ENCODE measurements at regions not wholly inside any gene's neighbourhood (a gene's known extent, or its start where the extent isn't known, plus 50 kb on each side); places are given as distances from the start of the nearest gene placed in this dataset.
"Not testable (repeated sequence)": the region's sequence is repeated elsewhere in the genome, so short reads cannot be mapped to it uniquely, and the experiment has no call there.

DNA sequence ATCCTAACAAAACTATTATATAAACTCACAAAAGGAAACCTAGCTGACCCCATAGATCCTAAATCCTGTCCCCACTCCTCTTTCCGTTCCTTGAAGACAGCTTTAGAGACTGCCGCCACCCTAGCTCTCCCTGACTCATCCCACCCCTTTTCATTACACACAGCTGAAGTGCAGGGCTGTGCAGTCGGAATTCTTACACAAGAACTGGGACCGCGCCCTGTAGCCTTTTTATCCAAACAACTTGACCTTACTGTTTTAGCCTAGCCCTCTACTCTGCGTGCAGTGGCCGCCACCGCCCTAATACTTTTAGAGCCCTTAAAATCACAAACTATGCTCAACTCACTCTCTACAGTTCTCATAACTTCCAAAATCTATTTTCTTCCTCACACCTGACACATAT lies 264.0 kb downstream of the SMARCA2 start:
- DNase-seq: not testable (repeated sequence)

DNA sequence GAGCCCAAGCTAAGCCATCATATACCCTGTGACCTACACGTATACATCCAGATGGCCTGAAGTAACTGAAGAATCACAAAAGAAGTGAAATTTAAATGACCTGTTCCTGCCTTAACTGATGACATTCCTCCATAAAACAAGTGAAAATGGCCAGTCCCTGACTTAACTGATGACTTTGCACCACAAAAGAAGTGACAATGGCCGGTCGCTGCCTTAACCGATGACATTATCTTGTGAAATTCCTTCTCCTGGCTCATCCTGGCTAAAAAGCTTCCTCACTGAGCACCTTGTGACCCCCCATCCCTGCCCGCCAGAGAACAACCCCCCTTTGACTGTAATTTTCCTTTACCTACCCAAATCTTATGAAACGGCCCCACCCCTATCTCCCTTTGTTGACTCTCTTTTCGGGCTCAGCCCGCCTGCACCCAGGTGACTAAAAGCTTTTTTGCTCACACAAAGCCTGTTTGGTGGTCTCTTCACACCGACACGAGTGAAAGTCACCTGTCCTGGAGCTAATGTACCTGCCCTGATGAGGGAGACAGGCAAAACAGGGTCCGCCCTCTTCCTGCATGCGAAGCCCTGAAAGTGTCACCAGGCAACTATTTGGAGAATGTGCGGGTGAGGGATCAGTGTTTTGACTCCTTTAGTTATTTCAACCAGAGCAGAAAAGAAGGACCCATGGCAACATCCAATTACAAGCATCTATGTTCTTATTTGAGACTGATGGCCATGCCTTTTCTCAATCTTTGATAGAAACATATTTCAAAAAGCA lies 266.1 kb downstream of the SMARCA2 start:
- DNase-seq: no peak

DNA sequence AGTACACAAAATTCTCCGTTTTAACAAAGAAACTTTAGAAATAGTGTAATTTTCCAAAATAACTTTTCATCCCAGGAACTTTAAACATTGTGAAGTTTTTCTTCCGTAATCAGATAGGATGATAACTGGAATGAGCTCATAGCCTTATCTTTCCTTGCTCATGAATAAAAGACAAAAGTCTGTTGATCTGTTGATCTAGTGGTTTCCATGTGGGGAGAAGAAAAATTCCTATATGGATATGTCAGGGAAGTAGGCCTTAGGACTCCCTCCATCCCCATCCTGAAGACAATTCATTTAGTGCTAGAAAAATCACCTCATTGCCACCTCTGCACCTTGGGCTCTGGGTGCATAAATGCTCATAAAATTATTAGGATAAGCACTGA lies 266.6 kb downstream of the SMARCA2 start:
- DNase-seq: no peak

DNA sequence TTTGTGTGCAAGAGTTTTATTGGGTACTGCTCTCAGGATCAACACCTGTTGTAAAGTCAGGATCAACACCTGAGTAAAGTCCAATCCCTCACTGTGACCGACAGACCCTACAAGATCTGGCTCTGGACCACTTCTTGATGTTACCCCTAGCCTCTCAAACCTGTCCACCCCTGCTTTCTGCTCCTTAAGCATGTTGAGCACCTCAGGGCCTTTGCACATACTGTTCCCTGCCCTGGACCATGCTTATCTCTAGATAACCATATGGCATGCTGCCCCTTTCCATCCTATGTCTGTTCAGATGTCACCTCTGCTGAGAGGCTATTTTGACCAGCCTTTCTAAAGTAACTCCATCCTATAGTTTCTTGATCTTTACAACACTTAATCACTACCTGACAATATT lies 269.6 kb downstream of the SMARCA2 start:
- no peak for DNase-seq

DNA sequence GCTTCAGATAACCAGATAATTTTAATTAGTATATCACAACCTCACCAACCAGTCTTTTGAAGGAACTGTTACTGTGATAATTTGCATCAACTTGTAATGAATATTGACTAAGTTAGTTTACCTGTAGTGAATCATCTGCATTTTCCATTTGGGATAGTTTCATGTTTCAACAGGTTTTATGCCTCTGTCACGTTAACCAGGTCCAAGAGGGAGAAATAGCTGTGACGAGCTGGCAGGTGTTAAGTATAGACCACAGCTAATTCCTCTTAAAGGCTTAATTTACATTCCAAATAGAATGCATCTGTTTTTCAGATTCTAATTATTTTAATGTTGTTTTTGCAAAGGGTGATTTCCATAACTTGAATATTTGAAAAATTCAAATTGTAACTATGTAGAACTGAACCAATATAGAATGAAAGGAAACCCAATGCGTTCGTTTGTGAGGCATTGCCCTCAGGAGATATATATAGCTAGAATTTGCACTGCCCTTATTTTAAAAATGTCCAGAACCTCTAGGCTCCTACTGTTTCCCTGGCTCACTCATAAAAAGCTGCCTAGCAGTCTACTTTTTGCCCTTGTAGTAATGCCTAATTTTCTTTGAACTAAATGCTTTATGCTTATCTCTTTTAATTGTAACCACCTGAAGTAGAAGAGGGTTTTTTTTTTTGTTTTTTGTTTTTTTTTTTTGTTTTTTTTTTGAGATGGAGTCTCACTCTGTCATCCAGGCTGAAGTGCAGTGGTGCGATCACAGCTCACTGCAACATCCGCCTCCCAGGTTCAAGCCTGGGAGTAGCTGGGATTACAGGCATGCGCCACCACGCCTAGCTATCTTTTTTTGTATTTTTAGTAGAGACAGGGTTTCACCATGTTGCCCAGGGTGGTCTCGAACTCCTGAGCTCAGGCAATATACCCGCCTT lies 270.5 kb downstream of the SMARCA2 start:
- no peak for DNase-seq

DNA sequence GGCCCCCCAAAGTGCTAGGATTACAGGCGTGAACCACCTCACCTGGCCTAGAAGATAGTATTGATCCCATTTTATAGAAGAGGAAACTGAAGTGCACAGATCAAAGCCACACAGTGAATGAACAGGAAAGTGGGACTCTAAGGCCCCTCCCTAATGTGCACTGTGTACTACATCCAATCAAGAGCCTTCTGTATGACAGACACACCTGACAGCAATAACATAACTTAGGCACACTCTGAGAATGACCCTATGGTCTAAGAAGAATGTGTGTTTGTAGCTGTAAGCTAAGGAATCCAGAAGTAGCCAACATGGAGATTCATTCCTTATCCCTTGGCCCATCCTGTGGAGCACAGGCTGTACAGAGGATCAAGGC lies 271.2 kb downstream of the SMARCA2 start:
- no peak for DNase-seq

DNA sequence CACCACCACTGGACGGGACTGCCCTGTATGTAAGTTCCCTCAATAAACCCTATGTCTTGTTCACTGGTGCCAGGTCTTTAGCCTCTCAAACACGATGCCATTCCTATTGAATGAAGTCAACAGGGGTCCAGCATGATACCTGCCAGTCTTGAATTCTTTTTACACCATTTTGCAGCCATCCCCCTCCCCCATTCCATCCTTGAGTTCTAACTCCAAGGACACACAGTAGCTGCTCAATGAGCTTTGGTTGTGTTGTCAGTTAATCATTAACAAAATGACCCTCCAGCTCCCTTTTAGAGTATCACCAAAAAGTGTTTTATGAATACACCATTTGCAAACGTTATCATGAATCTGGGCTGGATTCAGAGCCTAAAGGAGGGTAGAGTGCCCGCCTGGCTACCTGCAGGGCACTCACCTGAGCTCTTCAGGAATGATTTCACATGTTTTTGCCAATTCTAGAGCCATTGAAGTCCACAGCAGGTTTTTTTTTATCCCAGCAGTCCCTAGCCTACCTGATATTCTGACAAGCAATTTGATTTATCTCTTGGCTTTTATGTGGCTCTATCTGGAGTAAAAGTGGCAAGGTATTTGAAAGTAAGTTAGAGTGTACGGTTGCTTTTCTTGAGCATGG lies 271.8 kb downstream of the SMARCA2 start:
- no peak for DNase-seq

DNA sequence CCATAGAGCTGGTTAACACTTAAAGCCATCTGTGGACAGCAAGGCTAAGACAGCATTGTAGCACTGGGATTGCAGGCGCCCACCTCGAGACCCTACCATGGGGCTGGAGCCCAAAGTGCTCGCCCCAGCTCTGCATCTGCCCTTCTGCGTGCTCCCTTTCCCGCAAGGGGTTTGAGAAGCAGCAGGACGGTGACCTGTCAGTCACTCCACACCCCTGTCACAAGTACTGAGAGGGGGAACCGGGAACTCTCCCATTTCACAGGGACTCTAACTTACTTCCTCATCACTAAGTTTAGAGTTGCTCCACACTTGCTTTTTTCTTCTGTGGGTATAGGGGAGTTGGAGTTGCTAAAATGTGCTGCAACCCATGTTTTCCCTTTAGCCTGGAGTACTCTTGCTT lies 273.2 kb downstream of the SMARCA2 start:
- DNase-seq: no peak

DNA sequence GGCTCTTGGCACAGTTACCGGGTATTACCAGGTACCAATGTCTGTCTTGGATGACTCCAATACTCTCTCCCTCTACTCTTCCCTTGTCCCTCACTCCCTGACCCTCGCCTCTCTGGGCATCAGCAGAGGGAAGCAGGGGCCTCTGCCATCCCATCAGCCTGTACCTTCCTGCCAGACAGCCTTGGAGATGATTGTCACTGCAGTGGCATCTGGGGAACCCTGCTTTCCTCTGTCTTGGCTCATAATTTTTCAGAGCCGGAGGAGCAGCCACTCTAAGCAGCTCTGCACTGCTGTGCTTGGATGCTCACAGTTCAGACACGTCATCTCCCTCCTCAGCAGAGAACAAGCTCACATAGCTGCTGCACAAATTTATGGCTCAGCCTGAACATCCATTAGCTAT lies 274.1 kb downstream of the SMARCA2 start:
- DNase-seq: no peak

DNA sequence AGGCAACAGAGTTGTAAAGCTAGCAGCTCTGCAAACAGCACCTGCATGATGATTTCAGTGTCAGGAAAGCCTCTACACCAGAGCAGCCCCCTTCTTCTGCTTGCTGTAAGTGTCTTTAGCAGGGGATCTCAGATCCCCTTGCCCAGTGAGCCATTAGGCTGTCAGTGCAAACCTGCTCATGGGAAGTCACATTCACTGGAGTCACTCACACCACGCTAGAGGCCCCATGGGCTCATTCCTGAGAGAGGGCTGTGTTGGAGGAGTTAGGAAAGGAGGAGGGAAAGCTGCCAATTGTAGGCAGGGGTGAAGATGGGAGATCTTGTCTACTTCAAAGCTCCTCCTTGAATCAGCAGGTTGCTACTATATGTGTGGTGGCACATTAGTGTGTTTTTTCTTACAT lies 275.2 kb downstream of the SMARCA2 start:
- DNase-seq: no peak

DNA sequence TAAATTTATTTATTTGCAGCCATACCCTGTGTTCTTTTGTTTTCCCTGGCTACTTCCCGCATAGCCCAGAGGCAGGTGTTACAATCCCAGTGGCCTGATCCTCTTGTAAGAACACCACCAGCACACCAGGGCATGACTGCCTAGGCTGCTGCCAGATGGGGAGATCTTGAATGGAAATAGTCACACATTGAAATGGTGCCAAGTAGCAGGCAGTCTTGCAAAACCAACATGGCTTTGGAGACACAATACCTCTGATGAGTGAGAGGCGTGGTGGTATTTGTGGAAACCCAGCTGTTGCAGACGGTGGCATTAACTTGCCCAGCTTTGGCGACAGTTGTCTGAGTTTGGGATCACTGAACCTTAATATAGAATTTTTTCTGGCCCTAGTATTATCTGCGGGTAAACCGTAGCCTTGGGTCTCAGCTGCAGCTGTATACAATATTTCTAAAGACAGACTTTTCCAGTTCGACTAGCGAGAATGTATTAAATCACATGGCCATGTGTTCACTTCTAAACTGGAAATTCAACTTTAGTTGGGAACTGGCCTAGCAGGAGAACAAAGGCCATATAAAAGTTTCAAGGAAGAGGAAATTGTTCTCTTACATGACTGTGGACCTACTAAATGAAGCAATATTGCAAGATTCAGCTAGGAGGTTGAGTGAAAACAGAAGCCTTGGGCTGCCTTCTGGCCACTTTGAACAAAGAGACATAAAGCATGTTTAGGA lies 277.0 kb downstream of the SMARCA2 start:
- peak; percentile 90 to 98 for DNase-seq

DNA sequence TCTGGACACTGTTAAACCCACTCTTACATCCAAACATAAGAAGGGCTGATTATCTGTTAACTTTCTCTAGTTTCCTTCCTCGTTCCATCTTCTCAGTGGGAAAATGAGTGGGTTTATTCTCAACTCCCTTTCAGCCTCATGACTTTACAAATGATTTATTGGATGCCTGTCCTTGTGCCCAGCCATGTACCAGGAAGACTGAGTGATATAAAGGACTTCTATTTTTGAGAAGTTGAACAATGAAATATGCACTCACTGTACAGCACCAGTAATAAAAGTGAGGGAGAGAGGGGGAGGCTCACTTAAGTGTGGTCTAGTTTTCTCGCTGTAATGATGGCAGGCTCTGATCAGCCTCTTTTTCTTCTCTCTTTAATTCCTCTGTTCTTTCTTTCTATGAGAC lies 277.6 kb downstream of the SMARCA2 start:
- DNase-seq: no peak

DNA sequence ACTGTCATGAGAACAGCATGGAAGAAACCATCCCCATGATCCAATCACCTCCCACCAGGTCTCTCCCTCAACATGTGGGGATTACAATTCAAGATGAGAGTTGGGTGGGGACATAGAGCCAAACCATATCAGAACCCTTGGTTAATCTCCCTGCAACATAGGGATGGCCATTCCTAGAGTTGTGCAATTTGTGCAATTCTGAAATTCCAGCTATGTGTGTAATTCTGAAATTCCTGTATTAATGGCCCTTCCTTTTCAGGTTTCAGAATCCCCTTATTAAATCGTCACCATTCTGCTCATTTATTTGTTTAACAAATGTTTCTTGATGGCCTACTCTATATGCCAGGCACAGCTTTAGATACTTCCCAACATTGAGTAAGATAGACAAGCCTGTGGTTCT lies 282.6 kb downstream of the SMARCA2 start:
- no peak for DNase-seq

DNA sequence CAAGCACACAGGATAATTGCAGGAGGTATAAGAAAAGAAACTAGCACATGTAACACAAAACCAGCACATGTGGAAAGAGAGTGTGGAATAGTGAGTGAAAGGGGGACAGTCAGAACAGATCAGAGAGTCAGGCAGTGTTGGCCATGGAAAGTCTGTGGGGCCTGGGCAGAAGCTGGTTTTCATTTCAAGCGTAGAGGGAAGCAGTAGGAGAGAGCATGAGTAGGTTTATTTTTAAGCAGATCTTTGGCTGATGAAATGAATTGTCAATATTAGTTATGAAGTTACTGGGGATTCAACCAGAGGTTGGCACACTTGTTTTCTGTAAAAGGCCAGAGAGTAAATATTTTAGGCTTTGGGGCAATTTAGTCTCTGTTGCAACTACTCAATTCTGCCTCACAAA lies 283.1 kb downstream of the SMARCA2 start:
- no peak for DNase-seq

DNA sequence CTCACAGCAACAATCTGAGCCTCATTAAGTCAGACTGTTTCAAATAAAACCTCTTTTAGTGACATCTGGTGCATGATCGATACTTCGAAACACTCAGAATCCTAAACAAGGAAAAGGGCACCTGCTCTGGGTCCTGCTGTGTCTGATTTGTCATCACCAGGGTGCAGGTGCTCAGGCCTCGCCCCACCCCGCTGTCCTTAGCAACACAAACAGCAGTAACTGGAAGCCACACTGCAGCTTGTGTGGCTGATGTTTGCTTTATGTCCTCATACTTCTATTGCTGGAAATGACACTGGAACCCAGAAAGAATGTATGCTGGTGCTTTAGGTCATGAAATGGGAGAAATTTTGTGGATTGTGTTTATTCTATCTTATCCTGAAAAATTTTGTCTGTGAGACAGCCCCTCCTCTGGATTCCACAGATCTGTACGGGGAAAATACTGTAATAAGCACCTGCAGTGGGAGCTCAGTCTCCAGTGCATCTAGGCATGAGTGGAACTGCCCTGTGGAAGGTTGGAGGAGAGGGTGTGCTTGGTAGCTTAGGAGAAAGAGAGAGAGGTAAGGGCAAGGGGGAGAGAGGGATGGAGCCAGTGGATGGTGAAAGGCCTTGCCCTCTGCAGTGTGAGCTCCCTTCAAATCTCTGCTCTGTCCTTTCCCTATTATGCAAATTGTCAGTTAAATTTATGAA lies 284.2 kb downstream of the SMARCA2 start:
- DNase-seq: no peak

DNA sequence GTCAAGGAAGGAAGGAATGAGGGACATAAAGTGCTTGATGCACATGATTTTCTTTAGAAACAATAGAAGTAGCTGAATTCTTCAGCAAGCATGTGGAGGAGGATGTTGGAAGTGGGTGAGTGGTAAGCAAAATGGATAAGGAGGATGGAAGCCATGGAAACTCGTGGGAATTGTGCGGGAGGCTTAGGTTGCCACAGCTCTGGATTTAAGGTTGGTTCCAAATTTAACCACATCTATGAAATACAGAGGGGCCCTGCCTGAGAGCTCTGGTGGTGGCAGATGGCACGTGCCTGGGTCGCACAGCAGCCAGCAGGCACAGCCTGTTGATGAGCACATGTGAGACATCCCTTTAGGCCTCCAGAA lies 284.7 kb downstream of the SMARCA2 start:
- peak in 1 of 2 experiments; percentile 21 for DNase-seq

DNA sequence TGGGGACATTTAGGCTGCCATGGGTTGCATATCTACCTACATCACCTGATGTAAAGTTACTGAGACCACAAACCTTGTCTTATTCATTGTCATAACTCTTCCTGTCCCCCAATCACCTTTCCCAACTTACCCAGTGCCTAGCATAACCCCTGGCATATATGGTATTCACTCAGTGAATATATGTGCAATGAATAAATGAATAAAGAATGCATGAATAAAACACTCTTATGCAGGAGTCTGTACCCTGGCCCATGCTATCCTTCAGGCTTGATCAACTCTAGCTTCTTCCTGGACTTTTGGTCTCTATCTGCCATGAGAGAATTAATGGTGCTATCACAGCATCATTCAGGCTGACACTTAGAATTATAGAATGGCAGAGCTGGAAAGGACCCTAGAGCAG lies 285.2 kb downstream of the SMARCA2 start:
- DNase-seq: no peak

DNA sequence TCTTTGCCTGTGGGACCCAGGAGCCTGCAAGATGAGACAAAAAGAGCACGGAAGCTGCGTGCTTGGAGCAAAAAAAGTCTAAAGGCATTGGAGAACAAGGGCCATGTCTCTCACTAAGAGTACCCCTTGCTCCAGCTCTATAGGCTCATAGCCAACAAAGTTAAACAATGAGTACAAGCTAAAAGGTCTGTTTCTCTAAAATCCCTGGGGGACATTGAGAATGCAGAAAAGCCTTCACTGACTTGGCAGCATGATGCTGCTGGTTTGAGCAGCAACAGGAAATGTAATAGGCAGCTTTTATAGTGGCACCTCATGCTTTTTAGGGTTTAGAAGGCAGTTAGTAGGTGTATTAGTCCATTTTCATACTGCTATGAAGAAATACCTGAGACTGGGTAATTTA lies 287.5 kb downstream of the SMARCA2 start:
- DNase-seq: peak in 1 of 2 experiments; percentile 21

DNA sequence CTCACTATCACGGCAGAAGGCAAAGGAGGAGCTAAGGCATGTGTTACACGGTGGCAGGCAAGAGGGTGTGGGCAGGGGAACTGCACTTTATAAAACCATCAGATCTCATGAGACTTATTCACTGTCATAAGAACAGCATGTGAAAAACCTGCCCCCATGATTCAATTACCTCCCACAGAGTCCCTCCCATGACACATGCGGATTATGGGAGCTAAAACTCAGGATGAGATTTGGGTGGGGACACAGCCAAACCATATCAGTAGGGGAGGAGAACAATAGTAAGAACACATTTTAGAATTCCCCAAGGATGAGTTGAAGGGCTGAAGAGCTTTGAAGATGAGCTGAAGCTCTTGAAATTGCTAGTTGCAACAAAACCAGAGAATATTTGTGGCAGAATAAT lies 287.9 kb downstream of the SMARCA2 start:
- DNase-seq: no peak

DNA sequence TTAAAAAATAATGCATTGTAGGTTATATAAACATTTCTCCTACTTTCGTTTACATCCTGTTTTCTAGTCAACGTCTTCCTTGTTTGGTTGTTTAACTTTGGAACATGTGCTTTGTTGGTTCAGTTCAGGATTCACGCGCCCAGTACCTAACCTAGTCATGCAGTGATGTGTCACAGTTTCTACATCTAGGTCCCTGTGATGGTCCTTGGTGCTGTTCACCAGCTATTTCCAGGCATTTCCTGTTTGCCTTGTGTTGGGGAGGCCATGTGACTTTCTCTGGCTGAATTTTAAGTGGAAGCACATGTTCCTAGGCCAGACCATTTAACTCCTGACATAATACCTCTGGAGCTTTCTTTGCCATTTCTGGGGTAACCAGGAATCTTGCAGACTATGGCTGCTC lies 292.3 kb downstream of the SMARCA2 start:
- no peak for DNase-seq

DNA sequence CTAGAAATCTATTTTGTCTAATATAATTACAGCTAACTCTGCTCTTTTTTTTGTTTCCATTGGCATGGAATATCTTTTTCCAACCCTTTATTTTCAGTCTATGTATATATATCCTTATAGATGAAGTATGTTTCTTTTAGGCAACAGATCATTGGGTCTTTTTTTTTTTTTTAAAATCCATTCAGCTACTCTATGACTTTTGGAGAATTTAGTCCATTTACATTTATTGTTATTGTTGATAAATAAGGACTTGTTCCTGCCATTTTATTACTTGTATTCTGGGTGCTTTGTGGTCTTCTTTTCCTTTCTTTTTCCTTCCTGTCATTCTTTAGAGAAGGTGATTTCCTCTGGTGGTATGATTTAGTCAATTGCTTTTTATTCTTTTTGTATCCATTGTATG lies 296.8 kb downstream of the SMARCA2 start:
- DNase-seq: no peak

DNA sequence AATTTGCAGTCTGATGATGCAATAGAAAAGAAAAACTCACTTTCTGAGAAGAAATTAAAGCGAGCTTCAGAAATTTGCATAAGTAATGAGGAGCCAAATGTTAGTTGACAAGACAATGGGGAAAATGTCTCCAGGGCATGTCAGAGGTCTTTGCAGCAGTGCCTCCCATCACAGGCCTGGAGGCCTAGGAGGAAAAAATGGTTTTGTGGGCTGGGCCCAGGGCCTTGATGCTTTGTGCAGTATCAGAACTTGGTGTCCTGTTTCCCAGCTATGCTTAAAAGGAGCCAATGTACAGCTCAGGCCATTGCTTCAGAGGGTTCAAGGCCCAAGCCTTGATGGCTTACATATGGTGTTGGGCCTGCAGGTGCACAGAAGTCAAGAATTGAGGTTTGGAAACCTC lies 298.4 kb downstream of the SMARCA2 start:
- DNase-seq: no peak

DNA sequence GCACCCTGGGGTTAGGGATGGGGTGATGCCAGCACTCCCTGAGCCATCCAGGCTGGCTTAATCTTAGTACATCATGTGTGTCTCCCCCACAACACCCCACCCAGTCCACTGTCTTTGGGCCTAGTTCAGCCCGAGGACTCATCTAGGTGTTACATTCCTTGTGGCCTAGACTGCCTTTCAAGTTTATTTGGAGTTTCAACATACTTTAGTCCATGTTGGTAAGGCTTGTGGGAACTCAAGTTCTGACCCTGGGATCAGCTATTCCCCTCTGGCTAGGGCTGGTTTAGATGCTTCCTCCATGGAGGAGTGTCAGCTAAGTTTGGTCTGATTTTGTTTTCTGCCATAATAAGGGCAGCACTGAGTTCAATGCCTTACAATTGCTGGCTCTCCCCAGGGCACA lies 302.4 kb downstream of the SMARCA2 start:
- DNase-seq: no peak

Measured in NCI-H446 (cell line).